Breast epithelium (tissue), 4 donors: ENCODE measurements at regions not wholly inside any gene's neighbourhood (a gene's known extent, or its start where the extent isn't known, plus 50 kb on each side); places are given as distances from the start of the nearest gene placed in this dataset.

ENCODE experiments used
- DNase-seq, 2 donors: peaks; one replicate each; pipeline ENCODE4 v3.0.0-alpha.2; 2019; ENCODE audit warnings: low spot score in 2 of 2
- H3K27ac ChIP-seq, 2 donors: fragments of 200-600 bp; sonication (generic) in 1 of 2; one replicate each; pipeline ENCODE4 v1.5.1; 2016 to 2019; ENCODE audit warnings: mild to moderate bottlenecking in 1 of 2
- H3K27me3 ChIP-seq, 2 donors: fragments of 200-600 bp; sonication (generic) in 1 of 2; one replicate each; pipeline versions ENCODE4 v1.5.1 to v1.6.0; 2017 to 2019; ENCODE audit warnings: control low read depth in 1 of 2, mild to moderate bottlenecking in 1 of 2
- H3K36me3 ChIP-seq: fragments of 200-600 bp; one replicate; pipeline ENCODE4 v1.5.1; 2019
- H3K4me1 ChIP-seq, 2 donors: fragments of 200-600 bp; sonication (generic); one replicate each; pipeline ENCODE4 v1.5.1; 2016 to 2019; ENCODE audit warnings: control low read depth in 1 of 2
- H3K4me3 ChIP-seq, 3 donors: fragments of 200-600 bp; sonication (generic); 1 replicate in 2 of 3; 2 replicates in 1 of 3; pipeline ENCODE4 v1.5.1; 2016 to 2019; ENCODE audit warnings: mild to moderate bottlenecking in 3 of 3, moderate library complexity in 2 of 3
- H3K9me3 ChIP-seq, 2 donors: fragments of 200-600 bp; sonication (generic) in 1 of 2; one replicate each; pipeline ENCODE4 v1.5.1; 2016 to 2019; ENCODE audit warnings: control low read depth in 1 of 2
- CTCF ChIP-seq, 3 donors: fragments of 450-650 bp; IDR thresholded peaks; one replicate each; pipeline ENCODE4 v1.5.1; 2016 to 2017; ENCODE audit warnings: antibody characterized with exemption in 3 of 3, mild to moderate bottlenecking in 3 of 3, moderate library complexity in 3 of 3
- POLR2A ChIP-seq: fragments of 450-650 bp; IDR thresholded peaks from one replicate; pipeline ENCODE4 v1.6.1; 2016; ENCODE audit warnings: antibody characterized with exemption, mild to moderate bottlenecking, moderate library complexity
- POLR2AphosphoS5 ChIP-seq, 3 donors: sonication (generic); formaldehyde crosslinking; IDR thresholded peaks; one replicate each; pipeline ENCODE4 v1.6.1; 2017; ENCODE audit warnings: antibody characterized with exemption in 3 of 3
- intact Hi-C: fragments of 100-400 bp; cut with DNase I; formaldehyde crosslinking; loops from one replicate; pipeline ENCODE4 v1.15.1; 2023; ENCODE audit warnings: low total_unique reads

GRCh38 chr1:232259333-232259732 is 370.6 kb downstream of the SIPA1L2 start:
- TF ChIP-seq CTCF (IDR thresholded peaks at IDR 0.05) (no peak), POLR2A (no peak), POLR2AphosphoS5 (IDR thresholded peaks at IDR 0.05) (no peak)
- H3K27me3 ChIP-seq: no peaks in the 10 kb centered on the region
- H3K36me3 ChIP-seq: no peaks in the 10 kb centered on the region
- H3K9me3 ChIP-seq: no peaks in the 10 kb centered on the region
- H3K4me1 ChIP-seq: no peaks in the 10 kb centered on the region
- H3K4me3 ChIP-seq: no peak overlapping the region
- no peak overlapping the region for H3K27ac ChIP-seq
- intact Hi-C loops: no loop called here
- DNase-seq: no peak

GRCh38 chr1:232252546-232253118 is 377.3 kb downstream of the SIPA1L2 start:
- H3K27me3 ChIP-seq: no peaks in the 10 kb centered on the region
- TF ChIP-seq POLR2A (no peak), CTCF (IDR thresholded peaks at IDR 0.05) (no peak), POLR2AphosphoS5 (IDR thresholded peaks at IDR 0.05) (no peak)

GRCh38 chr1:232250838-232251237 is 379.1 kb downstream of the SIPA1L2 start:
- no peaks in the 10 kb centered on the region for H3K4me1 ChIP-seq
- no peaks in the 10 kb centered on the region for H3K27me3 ChIP-seq
- intact Hi-C loops: no loop called here
- no peaks in the 10 kb centered on the region for H3K9me3 ChIP-seq
- no peak overlapping the region for H3K27ac ChIP-seq
- DNase-seq: no peak
- TF ChIP-seq POLR2A (no peak), CTCF (IDR thresholded peaks at IDR 0.05) (no peak), POLR2AphosphoS5 (IDR thresholded peaks at IDR 0.05) (no peak)
- H3K4me3 ChIP-seq: no peak overlapping the region
- no peaks in the 10 kb centered on the region for H3K36me3 ChIP-seq

More at GRCh38 chr1:232252546-232253118, 377.3 kb downstream of the SIPA1L2 start:
- no peaks in the 10 kb centered on the region for H3K36me3 ChIP-seq
- no peaks in the 10 kb centered on the region for H3K4me1 ChIP-seq
- no peaks in the 10 kb centered on the region for H3K9me3 ChIP-seq
- no peak overlapping the region for H3K27ac ChIP-seq
- DNase-seq: no peak
- intact Hi-C loops: no loop called here
- no peak overlapping the region for H3K4me3 ChIP-seq

GRCh38 chr1:232249861-232250777 is 379.8 kb downstream of the SIPA1L2 start:
- TF ChIP-seq POLR2AphosphoS5 (IDR thresholded peaks at IDR 0.05) (no peak), CTCF (IDR thresholded peaks at IDR 0.05) (no peak), POLR2A (no peak)
- no peaks in the 10 kb centered on the region for H3K27me3 ChIP-seq
- no peak overlapping the region for H3K27ac ChIP-seq
- no peak overlapping the region for H3K4me3 ChIP-seq
- intact Hi-C loops: no loop called here
- no peaks in the 10 kb centered on the region for H3K36me3 ChIP-seq
- H3K4me1 ChIP-seq: no peaks in the 10 kb centered on the region
- no peak for DNase-seq
- H3K9me3 ChIP-seq: no peaks in the 10 kb centered on the region

GRCh38 chr1:232249339-232249738 is 380.6 kb downstream of the SIPA1L2 start:
- Histone ChIP-seq H3K4me3 (no peak overlapping the region), H3K27me3 (no peaks in the 10 kb centered on the region), H3K4me1 (no peaks in the 10 kb centered on the region), H3K36me3 (no peaks in the 10 kb centered on the region), H3K9me3 (no peaks in the 10 kb centered on the region), H3K27ac (no peak overlapping the region)
- intact Hi-C loops: no loop called here
- TF ChIP-seq POLR2A: no peak
- TF ChIP-seq CTCF (IDR thresholded peaks at IDR 0.05): no peak
- no peak for TF ChIP-seq POLR2AphosphoS5 (IDR thresholded peaks at IDR 0.05)
- no peak for DNase-seq
